GM18499 (cell line): ENCODE measurements at regions not wholly inside any gene's neighbourhood (a gene's known extent, or its start where the extent isn't known, plus 50 kb on each side); places are given as distances from the start of the nearest gene placed in this dataset.

ENCODE experiments used
- ATAC-seq: cut with Tn5 transposase; IDR thresholded peaks from one replicate; pipeline ENCODE4 v1.9.1; 2021; ENCODE audit warnings: moderate number of reproducible peaks; ENCODE audit not compliant: insufficient read depth, unreplicated experiment

- no peak for ATAC-seq
Measured at GRCh38 chr2:226583715-226584114, 215.9 kb downstream of the IRS1 start.

GRCh38 chr2:226581661-226582060, 218.0 kb downstream of the IRS1 start:
- ATAC-seq: no peak

DNA sequence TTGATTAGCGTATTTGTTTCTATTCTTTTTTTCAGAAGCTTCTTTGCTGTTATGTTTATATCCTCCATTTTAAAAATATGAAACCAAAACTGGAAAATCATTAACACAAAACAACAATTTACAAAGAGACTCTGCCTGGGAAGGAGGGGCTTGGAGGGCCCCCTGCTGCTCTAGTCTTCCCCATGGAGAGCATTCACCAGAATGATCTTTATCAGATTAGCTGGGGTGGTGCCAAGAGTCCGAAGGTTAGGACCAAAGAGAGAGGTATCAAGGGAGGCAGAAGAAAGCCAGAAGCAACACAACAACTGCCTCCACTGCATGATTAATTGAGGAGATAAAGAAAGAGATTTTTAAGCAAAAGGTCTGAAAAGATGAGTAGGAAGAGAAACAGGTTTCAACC, 218.6 kb downstream of the IRS1 start:
- ATAC-seq: no peak

- ATAC-seq: no peak
Measured at GRCh38 chr2:226580403-226580802, 219.2 kb downstream of the IRS1 start.

GRCh38 chr2:226579519-226579918, 220.1 kb downstream of the IRS1 start:
- no peak for ATAC-seq

DNA sequence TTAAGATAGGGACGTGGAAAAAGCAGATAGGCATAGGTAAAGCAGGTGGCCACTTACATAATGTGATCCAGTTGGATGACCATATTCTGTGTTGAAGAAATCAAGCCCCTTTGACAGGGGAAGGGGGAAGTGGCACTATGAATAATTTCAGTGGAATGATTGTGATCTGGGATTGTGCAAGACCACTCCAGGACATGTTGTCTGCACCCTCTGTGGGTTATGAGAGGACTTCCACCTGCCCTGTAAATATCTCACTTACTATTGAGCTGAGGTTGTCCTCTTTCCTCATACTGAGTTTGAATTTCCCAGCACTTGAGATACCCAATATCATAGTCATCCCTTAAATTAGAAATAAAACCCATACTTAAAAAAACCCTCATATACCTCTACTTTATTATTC, 220.7 kb downstream of the IRS1 start:
- no peak for ATAC-seq

GRCh38 chr2:226578373-226578772, 221.2 kb downstream of the IRS1 start:
- no peak for ATAC-seq

GRCh38 chr2:226575928-226576327, 223.7 kb downstream of the IRS1 start:
- no peak for ATAC-seq

GRCh38 chr2:226573158-226573557, 226.5 kb downstream of the IRS1 start:
- no peak for ATAC-seq

DNA sequence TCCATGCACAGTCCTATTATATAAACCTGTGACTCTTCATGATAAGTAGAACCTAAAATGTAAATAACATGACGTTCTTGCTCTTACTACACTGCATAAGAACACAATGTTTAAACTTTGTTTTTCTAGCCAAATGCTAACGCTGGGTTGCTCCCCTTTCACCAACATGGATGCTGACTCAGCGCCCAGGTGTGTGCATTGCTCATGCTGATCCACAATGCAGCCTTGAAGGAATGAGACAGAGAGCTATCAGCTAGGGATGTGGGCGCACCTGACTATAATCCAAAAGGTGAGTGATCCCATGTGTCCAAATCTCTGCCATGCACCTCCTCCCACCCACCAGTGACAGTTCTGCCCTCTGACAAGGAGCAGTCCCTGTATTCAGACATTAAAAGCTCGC, 235.0 kb downstream of the IRS1 start:
- no peak for ATAC-seq

DNA sequence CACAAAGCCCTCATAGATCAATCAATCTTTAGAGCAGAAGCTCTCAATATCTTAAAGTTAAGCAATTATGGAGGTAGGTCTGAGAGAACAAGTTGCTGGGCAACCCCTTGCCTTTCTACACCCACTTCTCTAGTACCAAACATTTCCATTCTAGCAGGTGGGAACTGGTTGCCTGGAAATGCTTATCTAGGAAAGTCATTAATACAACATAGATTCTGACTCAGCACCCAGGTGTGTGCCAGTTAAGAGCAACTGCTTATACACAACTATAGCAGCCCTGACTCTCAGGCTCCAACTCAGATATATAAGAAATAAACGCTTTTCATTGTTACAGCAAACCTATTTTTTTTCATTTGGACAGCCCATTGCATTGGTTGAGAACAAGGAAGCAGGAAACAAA, 237.7 kb downstream of the IRS1 start:
- no peak for ATAC-seq

DNA sequence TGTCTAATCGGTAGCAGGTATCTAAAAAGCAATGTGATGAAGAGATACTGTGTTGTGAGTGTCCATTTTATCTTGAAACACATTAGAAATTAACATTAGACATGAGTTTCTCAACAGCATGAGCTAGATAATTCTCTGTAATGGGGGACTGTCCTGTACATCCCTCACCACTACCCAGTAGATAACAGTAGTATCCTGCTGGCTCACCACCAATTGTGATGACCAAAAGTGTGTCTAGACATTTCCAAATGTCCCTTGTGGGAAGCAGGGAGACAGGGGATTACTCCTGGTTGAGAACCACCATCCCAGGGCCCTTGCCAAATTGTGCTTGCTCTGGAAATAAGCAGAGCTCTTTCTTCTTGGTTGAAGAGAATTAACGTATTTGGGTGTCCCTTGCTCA, 239.3 kb downstream of the IRS1 start:
- ATAC-seq: no peak

DNA sequence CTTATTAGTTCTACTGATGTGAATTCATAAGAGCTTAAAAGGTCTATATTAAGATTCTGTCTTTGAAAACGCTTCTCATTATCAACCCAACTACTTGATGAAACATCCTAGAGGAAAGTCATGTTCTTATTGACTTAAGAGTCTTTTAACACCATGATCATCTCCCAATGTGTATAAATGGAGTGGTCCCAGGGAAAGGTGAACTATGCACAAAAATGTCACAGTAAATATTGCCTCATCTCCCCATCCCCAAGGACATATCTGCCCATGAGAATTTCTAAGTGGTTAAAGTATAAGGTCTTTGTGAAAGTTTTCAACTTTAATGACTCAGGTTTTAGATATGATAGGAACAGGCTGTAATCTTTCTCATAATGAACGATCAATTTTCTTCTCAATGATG, 240.1 kb downstream of the IRS1 start:
- no peak for ATAC-seq

GRCh38 chr2:226558418-226558817, 241.2 kb downstream of the IRS1 start:
- ATAC-seq: no peak

DNA sequence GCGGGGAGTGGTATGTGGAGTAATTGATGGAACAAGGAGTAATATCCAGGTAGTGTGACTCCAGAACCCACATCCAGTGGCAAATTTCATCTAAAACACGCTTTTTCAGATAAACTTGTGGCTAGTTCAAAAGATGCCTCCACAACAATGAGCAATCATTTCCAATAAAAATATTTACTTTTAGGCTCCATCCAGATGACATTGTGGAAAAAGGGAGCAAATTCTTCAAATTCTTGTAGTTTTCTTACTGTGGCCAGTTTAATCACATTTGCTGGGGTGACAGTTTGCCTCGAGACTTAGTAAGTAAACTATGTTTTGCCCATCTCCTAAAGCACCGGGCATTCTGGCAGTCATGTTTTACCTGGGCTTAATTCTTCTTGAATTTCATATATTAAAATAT, 243.6 kb downstream of the IRS1 start:
- no peak for ATAC-seq

DNA sequence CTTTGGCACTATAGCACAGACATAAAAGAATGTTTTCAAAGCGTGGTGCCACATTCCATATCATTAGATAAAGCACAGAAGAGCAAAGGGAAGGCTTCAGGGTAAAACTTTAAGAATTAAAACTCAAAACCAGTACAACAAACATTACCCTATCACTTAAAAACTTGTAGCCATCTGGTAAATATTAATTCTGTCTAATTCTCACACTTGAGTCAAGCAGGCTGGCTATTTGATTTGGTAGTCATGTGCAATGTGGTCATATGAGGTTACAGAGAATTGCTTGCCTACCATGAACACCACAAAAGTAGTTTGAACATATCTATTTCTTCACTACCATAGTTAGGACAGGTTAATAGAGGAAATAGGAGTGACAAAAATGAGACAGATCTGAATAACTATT, 244.9 kb downstream of the IRS1 start:
- no peak for ATAC-seq

DNA sequence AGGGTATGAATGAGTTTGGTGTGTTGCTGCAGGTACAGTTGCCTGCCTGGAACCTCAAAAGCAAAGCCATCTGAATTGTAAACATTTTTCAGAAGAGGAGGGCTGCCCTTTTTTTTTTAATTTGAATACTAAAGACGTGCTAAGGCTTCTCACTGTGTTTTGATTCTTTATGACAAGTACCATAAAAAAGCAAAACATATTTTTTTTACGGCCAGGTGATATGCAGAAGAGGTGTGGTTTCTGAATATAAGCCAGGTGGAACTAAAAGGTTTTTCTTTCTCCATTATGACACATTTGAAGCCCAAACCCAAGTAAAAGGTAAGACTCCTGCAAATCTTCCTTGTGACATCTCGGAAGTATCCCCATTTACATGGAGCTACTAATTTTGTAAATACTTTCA, 246.3 kb downstream of the IRS1 start:
- ATAC-seq: no peak

DNA sequence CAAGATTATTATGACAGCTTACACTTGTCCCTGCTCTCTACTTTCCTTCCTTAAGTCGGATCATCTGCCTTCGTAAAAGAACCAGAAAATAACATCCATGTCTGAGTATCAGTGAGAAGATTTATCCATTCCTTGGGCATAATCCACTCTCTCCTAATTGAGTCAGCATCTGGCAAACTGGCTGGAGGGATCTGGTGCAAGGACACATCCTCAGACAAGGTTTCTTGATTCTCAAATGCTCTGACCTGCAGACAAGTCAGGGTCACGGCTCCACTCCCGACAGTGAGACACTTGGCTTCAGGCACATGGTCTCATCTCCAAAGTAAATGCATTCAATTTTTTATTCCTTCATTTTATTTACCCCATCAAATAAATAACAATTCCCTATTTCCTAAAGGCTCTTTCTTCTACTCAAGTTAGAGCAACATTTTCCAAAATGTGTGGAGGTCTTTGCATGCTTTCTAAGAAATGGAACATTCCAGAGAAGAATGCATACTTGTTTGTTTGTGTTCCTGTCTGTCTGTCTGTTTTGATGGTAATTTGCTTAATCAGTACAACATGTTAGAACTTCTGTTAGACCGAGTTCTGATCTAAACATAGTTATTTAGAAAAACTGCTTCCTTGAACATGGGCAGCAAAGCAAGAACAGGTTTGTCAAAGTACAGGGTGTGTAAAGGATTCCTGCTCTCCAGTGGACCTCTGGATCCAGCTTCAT, 246.9 kb downstream of the IRS1 start:
- ATAC-seq: no peak

DNA sequence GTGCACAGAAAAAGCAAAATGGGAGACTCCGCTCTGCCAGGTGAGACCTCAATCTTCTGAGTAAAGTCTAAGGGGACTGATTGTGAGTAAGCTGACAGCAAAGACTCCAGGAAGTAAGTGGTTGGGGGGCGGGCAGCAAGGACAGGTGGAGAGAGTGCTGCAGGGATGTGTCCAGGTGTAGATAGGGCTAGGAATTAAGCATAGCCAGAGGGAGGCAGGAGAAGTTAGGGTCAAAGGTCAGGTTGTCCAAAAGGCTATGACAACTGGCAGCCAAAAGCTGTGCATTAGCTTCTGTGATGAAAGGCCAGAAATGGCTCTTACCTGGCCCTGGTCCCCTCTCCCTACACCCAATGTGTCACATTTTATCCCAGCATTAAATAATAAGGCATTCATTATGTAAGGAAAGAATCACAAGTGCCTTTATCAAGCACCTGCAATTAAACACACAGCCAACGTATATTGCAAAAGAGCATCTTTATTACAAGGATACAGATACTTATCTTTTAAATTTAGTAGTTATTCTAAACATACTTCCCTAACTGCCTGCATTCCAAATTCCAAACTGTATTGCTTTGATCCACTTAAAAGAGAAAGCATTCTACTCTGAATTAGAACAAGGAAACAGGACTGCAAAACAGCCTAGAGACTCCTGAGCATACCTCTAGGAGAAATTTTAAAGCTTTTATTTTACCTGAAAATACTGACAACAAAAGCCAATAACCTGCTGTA, 247.9 kb downstream of the IRS1 start:
- ATAC-seq: no peak

DNA sequence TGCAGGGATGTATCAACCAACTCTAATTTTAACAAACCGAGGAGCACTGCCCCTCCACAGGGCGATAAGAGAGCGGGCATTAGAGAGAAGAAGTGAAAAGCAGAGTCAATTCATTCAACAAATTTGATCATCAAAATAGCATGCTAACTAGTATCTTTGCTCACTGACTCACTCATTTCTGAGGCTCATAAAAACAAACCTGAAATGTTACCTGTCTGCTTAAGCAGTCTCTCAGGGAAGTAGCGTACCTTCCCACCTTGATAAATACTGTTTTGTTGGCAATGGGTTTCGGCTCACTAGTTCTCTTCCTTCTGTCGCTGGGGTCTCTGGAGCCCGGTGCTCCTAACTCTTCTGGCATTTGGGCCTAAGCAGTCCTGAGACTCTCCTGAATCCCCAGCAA, 248.8 kb downstream of the IRS1 start:
- ATAC-seq: no peak

- no peak for ATAC-seq
Measured at GRCh38 chr2:226548732-226549131, 250.9 kb downstream of the IRS1 start.

DNA sequence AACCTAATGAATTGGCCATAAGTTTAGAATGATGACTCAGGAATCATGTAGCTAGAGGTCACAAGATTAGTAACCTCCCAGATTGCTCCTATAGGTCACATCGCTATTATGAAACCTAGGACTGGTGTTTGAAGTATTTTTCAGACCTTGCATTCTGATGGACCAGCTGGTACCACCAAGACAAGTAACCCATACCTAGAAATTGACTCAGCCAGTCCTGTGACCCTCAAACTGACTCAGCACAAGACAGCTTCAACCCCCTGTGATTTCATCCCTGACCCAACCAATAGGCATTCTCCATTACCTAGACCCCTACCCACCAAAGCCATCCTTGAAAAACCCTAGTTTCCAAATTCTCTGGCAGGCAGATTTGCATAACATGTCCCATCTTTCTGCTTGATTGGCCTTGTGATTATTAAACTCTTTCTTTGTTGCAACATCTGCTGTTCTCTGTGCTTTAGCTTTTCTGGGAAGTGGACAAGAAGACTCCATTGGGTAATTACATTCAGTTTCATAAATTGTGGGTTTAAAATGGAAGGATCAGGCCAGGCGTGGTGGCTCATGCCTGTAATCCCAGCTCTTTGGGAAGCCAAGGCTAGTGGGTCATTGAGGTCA, 254.9 kb downstream of the IRS1 start:
- no peak for ATAC-seq
